Tibial nerve (tissue), 4 donors: ENCODE measurements at regions not wholly inside any gene's neighbourhood (a gene's known extent, or its start where the extent isn't known, plus 50 kb on each side); places are given as distances from the start of the nearest gene placed in this dataset.

Experiments used
- DNase-seq, 2 donors: peaks; one replicate each; pipeline ENCODE4 v3.0.0-alpha.2; 2019; ENCODE audit warnings: low spot score in 2 of 2
- H3K27ac ChIP-seq, 4 donors: fragments of 200-600 bp; sonication (generic) in 3 of 4; one replicate each; pipeline ENCODE4 v1.5.1; 2017 to 2019; ENCODE audit warnings: mild to moderate bottlenecking in 1 of 4
- H3K27me3 ChIP-seq, 2 donors: fragments of 200-600 bp; sonication (generic) in 1 of 2; one replicate each; pipeline versions ENCODE4 v1.5.1 to v1.6.0; 2017 to 2019
- H3K36me3 ChIP-seq, 3 donors: fragments of 200-600 bp; sonication (generic); one replicate each; pipeline ENCODE4 v1.5.1; 2018 to 2019
- H3K4me1 ChIP-seq, 4 donors: fragments of 200-600 bp; sonication (generic) in 3 of 4; one replicate each; pipeline ENCODE4 v1.5.1; 2017 to 2019
- H3K4me3 ChIP-seq, 4 donors: fragments of 200-600 bp; sonication (generic) in 3 of 4; one replicate each; pipeline ENCODE4 v1.5.1; 2017 to 2019; ENCODE audit warnings: mild to moderate bottlenecking in 1 of 4, moderate library complexity in 1 of 4
- H3K9me3 ChIP-seq, 4 donors: fragments of 200-600 bp; sonication (generic) in 3 of 4; one replicate each; pipeline ENCODE4 v1.5.1; 2017 to 2019
- EP300 ChIP-seq, 2 donors: sonication (generic); formaldehyde crosslinking; IDR thresholded peaks; one replicate each; pipeline ENCODE4 v1.6.1; 2017; ENCODE audit warnings: antibody characterized with exemption in 2 of 2, mild to moderate bottlenecking in 1 of 2
- POLR2A ChIP-seq, 2 donors: fragments of 450-650 bp; IDR thresholded peaks; one replicate each; pipeline ENCODE4 v1.6.1; 2017; ENCODE audit warnings: antibody characterized with exemption in 2 of 2, mild to moderate bottlenecking in 2 of 2, moderate library complexity in 2 of 2
- WGBS, 2 donors: methylation state at CpG; one replicate each; pipeline ENCODE4 v1.1.5; 2018; 5-methylcytosine and 5-hydroxymethylcytosine counted together
- TF ChIP-seq, protein P1 (sequence below), 5 experiments: fragments of 200-600 bp in 3 of 5; fragments of 450-650 bp in 2 of 5; sonication (generic) in 3 of 5; IDR thresholded peaks; one replicate each; pipeline ENCODE4 v1.5.1; 2016 to 2019; ENCODE audit warnings: antibody characterized with exemption in 5 of 5, mild to moderate bottlenecking in 3 of 5, moderate library complexity in 2 of 5

DNA sequence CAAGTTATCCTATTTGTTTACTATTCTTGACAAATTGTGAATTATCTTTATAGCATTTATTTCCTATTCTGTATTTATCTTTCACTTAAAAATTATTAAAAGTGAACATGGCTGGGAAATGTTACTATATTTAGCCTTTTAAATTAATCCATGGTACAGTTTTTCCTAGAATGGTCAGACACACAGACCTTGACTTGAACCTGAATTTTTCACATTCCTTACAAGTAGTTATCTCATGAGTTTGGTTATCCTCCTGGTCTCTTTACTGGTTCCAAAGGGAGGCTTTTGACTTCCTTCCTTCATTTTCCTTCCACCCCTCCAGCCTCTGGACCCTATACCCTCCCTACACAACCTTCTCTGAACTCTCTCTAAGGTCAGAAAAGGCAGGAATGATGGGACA, 280.6 kb downstream of the SATB1 start:
- H3K4me3 ChIP-seq, result no peak overlapping the region
- TF ChIP-seq, protein P1, sequence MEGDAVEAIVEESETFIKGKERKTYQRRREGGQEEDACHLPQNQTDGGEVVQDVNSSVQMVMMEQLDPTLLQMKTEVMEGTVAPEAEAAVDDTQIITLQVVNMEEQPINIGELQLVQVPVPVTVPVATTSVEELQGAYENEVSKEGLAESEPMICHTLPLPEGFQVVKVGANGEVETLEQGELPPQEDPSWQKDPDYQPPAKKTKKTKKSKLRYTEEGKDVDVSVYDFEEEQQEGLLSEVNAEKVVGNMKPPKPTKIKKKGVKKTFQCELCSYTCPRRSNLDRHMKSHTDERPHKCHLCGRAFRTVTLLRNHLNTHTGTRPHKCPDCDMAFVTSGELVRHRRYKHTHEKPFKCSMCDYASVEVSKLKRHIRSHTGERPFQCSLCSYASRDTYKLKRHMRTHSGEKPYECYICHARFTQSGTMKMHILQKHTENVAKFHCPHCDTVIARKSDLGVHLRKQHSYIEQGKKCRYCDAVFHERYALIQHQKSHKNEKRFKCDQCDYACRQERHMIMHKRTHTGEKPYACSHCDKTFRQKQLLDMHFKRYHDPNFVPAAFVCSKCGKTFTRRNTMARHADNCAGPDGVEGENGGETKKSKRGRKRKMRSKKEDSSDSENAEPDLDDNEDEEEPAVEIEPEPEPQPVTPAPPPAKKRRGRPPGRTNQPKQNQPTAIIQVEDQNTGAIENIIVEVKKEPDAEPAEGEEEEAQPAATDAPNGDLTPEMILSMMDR (IDR thresholded peaks at IDR 0.05), result no peak
- TF ChIP-seq EP300 (IDR thresholded peaks at IDR 0.05) (no peak), POLR2A (IDR thresholded peaks at IDR 0.05) (no peak)
- DNase-seq, result no peak
- no peaks in the 10 kb centered on the region for H3K27me3 ChIP-seq
- H3K4me1 ChIP-seq, result no peaks in the 10 kb centered on the region
- no peaks in the 10 kb centered on the region for H3K9me3 ChIP-seq
- no peak overlapping the region for H3K27ac ChIP-seq
- H3K36me3 ChIP-seq, result no peaks in the 10 kb centered on the region

DNA sequence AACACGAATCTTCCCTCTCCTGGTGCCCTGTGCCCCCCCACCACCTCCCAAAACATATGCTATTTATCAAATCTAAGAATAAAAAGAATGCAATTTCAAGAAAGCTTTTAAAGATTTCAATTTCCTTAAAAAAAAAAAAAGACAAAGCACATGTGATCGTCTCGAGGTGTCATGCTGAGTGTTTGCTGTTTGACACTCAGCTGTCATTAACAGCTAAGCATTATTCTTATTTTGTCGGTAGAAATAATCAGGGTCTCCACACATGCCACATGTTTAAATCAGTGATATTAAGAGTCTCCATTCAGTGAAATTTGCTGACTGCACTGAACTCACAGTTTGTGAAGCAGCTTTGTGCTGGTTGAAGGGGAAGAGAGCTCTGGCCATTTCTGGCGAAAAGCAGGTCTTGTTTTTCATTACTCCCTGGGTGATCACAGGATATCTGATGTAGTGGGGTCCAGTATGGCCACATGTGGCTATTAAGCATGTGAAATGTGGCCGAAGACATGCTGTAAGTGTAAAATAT, 281.8 kb downstream of the SATB1 start:
- Histone ChIP-seq H3K4me1 (no peaks in the 10 kb centered on the region), H3K4me3 (no peak overlapping the region), H3K27me3 (no peaks in the 10 kb centered on the region), H3K27ac (no peak overlapping the region), H3K9me3 (no peaks in the 10 kb centered on the region), H3K36me3 (no peaks in the 10 kb centered on the region)
- TF ChIP-seq, protein P1 (IDR thresholded peaks at IDR 0.05), result no peak
- no peak for TF ChIP-seq EP300 (IDR thresholded peaks at IDR 0.05)
- no peak for TF ChIP-seq POLR2A (IDR thresholded peaks at IDR 0.05)
- DNase-seq, result no peak
- WGBS, 2 donors, result 42 to 50% methylated on average over 6 of the region's 6 CpGs

DNA sequence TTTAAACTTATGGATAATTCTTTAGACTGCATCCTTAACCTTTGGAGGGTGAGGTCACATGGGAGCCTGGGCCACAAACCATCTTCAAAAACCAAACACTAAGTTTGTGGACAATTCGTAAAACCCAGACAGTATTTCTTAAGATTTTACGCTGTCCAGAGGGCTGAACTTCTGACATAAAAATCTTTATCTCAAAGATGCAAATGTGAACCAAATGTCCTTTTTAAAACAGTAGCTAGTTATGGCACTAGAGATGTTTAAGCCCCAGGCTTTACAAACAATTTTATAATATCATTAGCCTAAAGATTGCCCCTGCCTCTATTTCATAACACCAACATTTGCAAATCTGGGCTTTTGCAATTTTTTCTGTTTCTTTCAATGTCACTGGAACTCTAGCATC, 287.2 kb downstream of the SATB1 start:
- Histone ChIP-seq H3K4me1 (no peaks in the 10 kb centered on the region), H3K27ac (no peak overlapping the region), H3K27me3 (no peaks in the 10 kb centered on the region), H3K9me3 (no peaks in the 10 kb centered on the region), H3K36me3 (no peaks in the 10 kb centered on the region), H3K4me3 (no peak overlapping the region)
- WGBS, 2 donors, result 85 to 88% methylated on average over 2 of the region's 2 CpGs
- TF ChIP-seq, protein P1 (IDR thresholded peaks at IDR 0.05), result no peak
- TF ChIP-seq EP300 (IDR thresholded peaks at IDR 0.05), result no peak
- no peak for TF ChIP-seq POLR2A (IDR thresholded peaks at IDR 0.05)
- DNase-seq, result no peak

DNA sequence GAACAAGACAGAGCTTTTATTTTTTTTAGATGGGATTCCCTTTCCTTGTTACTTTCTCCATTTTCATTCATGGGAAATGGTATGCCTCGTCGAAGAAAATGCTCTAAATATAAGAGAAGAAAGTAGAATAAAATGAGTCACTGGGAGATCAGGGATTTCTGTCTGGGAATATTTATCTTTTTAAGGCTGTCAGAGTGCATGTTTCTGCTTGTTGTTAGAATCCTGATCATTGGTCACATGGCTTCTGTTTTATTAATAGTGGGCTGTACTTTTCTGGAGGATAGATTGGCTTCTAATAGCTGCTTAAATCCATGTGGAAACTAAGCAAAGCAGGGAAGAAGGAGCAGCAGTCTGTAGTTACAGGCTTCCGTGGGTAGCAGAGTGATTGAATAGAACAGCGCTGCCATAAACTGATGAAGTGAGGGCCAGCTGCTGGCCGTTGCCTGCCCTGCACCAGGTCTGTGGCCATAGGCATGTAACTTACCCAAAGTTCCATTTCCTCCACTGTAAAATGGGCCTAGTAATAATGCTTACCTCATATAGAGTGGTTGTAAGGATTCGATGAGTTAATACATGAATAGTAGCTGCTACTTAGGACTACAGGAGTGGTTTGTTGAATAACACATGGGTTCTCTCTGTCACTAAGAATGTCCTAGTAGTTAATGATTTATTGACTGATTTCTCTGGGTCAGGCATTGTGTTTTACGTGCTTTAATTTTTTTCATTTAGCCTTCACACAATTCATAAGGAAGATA, 289.9 kb downstream of the SATB1 start:
- H3K4me3 ChIP-seq, result no peak overlapping the region
- H3K27me3 ChIP-seq, result no peaks in the 10 kb centered on the region
- no peaks in the 10 kb centered on the region for H3K4me1 ChIP-seq
- H3K36me3 ChIP-seq, result no peaks in the 10 kb centered on the region
- H3K27ac ChIP-seq, result no peak overlapping the region
- WGBS, 2 donors, result 64 to 73% methylated on average over 7 of the region's 7 CpGs
- DNase-seq, result no peak
- no peaks in the 10 kb centered on the region for H3K9me3 ChIP-seq
- TF ChIP-seq EP300 (IDR thresholded peaks at IDR 0.05), result no peak
- TF ChIP-seq POLR2A (IDR thresholded peaks at IDR 0.05), result no peak
- TF ChIP-seq, protein P1 (IDR thresholded peaks at IDR 0.05), result no peak

DNA sequence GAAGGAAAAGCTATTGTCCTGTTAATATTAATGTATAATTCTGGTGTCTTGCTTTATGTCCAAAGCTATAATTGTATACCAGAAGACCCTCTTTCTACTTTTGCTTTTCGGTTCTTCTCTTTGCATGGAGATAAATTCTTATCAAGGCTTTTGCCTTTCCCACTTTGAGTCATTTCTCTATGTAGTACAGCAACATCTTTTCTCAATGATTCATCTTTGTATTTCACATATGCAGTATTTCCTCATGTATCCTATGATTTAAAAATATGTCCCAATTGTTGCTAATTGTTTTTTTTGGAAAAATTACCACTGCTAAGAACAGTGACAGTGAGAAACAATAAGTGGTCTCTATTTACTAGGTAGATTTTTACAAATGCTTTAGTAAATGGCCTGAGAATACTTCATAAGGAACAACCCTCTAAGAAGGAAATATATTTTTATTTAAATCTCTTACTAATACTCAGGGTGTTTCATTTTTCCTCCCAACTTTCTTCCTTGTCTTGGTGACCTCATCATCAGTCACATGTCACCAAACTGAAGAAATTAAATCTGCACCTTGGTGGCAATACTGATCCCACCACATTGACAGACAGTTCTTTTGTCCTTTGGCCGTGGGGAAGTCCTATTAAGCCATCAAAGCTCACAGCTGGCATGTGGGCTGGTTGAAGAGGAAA, 290.6 kb downstream of the SATB1 start:
- H3K4me3 ChIP-seq, result no peak overlapping the region
- H3K36me3 ChIP-seq, result no peaks in the 10 kb centered on the region
- H3K9me3 ChIP-seq, result no peaks in the 10 kb centered on the region
- no peak for DNase-seq
- TF ChIP-seq, protein P1 (IDR thresholded peaks at IDR 0.05), result no peak
- TF ChIP-seq POLR2A (IDR thresholded peaks at IDR 0.05) (no peak), EP300 (IDR thresholded peaks at IDR 0.05) (no peak)
- H3K4me1 ChIP-seq, result no peaks in the 10 kb centered on the region
- no peak overlapping the region for H3K27ac ChIP-seq
- H3K27me3 ChIP-seq, result no peaks in the 10 kb centered on the region
- 61 to 62% methylated on average over 2 of the region's 2 CpGs for WGBS, 2 donors
